SU-DHL-6 (cell line): ENCODE measurements at regions not wholly inside any gene's neighbourhood (a gene's known extent, or its start where the extent isn't known, plus 50 kb on each side); places are given as distances from the start of the nearest gene placed in this dataset.

ENCODE experiments used
- EZH2phosphoT487 ChIP-seq: fragments of 200-600 bp; sonication (generic), shearing (Covaris generic); conservative IDR thresholded peaks from 2 replicates; pipeline ENCODE4 v1.6.1; 2018; ENCODE audit warnings: mild to moderate bottlenecking, antibody characterized with exemption, low read length, moderate library complexity, mixed read lengths
- TF ChIP-seq, protein P1 (sequence below): fragments of 200-600 bp; sonication (generic); IDR thresholded peaks from one replicate; pipeline ENCODE4 v1.5.1; 2017; ENCODE audit warnings: antibody characterized with exemption, mild to moderate bottlenecking, low read length, moderate library complexity; ENCODE audit not compliant: insufficient read depth, poor library complexity, severe bottlenecking

DNA sequence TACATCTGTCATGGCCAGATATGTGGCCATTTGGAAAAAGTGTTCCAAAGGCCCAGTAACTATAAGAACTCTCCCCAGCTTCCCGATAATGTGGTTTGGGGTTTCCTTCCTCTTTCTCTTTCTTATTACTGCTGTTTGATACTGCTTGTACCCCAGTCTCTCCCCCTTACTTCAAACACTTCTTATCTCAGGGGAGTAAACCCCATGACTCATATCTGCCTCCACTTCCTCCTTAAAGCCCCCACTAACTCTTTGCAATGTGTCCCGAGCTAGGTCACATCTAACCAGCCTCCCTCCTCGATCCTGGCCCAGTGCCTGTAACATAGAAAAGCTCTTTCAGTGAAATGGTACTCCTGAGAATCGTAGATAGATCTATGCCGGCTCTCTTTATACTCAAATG lies 82.4 kb upstream of the STARD13 start:
- TF ChIP-seq, protein P1, sequence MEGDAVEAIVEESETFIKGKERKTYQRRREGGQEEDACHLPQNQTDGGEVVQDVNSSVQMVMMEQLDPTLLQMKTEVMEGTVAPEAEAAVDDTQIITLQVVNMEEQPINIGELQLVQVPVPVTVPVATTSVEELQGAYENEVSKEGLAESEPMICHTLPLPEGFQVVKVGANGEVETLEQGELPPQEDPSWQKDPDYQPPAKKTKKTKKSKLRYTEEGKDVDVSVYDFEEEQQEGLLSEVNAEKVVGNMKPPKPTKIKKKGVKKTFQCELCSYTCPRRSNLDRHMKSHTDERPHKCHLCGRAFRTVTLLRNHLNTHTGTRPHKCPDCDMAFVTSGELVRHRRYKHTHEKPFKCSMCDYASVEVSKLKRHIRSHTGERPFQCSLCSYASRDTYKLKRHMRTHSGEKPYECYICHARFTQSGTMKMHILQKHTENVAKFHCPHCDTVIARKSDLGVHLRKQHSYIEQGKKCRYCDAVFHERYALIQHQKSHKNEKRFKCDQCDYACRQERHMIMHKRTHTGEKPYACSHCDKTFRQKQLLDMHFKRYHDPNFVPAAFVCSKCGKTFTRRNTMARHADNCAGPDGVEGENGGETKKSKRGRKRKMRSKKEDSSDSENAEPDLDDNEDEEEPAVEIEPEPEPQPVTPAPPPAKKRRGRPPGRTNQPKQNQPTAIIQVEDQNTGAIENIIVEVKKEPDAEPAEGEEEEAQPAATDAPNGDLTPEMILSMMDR = no peak
- TF ChIP-seq EZH2phosphoT487 = no peak
